Upper lobe of right lung (tissue), 1 donor: ENCODE measurements at regions not wholly inside any gene's neighbourhood (a gene's known extent, or its start where the extent isn't known, plus 50 kb on each side); places are given as distances from the start of the nearest gene placed in this dataset.
A peak's percentile ranks its signal among the peaks of the same experiment; 100 is the strongest.

Source experiments
- ATAC-seq: fragments of 200-7000 bp; cut with Tn5 transposase; one replicate; pipeline ENCODE4 v1.9.1; 2020; ENCODE audit warnings: mild to moderate bottlenecking, moderate library complexity
- DNase-seq: peaks from one replicate; pipeline ENCODE4 v3.0.0-alpha.2; 2020
- H3K27ac ChIP-seq: fragments of 200-600 bp; one replicate; pipeline ENCODE4 v1.8.0; 2022
- H3K27me3 ChIP-seq: fragments of 200-600 bp; one replicate; pipeline ENCODE4 v1.8.0; 2022; ENCODE audit warnings: mild to moderate bottlenecking
- H3K36me3 ChIP-seq: fragments of 200-600 bp; one replicate; pipeline ENCODE4 v1.8.0; 2022
- H3K4me1 ChIP-seq: fragments of 200-600 bp; one replicate; pipeline ENCODE4 v1.8.0; 2022
- H3K4me3 ChIP-seq: fragments of 200-600 bp; one replicate; pipeline ENCODE4 v1.8.0; 2022; ENCODE audit warnings: mild to moderate bottlenecking
- H3K9me3 ChIP-seq: fragments of 200-600 bp; one replicate; pipeline ENCODE4 v1.8.0; 2022
- intact Hi-C: fragments of 100-400 bp; cut with DNase I; formaldehyde crosslinking; loops from one replicate; pipeline ENCODE4 v1.11.0; 2022
- TF ChIP-seq, protein P1 (sequence below): fragments of 200-600 bp; IDR thresholded peaks from one replicate; pipeline ENCODE4 v1.8.0; 2022; ENCODE audit warnings: antibody characterized with exemption
- donor health status: DM: no; HTN: yes; CAD: no; lungs with severe emphysema.

DNA sequence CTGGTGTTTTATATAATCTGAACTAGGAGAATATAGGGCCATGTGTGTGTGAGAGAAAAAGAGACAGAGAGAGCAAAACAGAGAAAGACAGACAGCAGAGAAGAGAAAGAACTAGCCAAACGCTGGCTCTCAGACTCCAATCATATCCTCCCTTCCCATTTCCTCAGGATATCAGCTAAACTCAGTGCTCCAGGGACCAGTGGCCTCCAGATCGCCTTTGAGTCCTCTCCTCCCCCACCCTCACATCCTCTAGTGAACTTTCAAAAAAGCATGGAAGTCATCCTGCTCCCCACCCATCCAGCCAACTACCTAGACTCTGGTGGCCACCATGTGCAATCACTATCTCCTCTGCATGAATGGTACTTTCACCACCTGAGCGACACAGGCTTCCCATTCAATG is 386.1 kb upstream of the NPVF start:
- intact Hi-C loops: no loop called here
- TF ChIP-seq, protein P1, sequence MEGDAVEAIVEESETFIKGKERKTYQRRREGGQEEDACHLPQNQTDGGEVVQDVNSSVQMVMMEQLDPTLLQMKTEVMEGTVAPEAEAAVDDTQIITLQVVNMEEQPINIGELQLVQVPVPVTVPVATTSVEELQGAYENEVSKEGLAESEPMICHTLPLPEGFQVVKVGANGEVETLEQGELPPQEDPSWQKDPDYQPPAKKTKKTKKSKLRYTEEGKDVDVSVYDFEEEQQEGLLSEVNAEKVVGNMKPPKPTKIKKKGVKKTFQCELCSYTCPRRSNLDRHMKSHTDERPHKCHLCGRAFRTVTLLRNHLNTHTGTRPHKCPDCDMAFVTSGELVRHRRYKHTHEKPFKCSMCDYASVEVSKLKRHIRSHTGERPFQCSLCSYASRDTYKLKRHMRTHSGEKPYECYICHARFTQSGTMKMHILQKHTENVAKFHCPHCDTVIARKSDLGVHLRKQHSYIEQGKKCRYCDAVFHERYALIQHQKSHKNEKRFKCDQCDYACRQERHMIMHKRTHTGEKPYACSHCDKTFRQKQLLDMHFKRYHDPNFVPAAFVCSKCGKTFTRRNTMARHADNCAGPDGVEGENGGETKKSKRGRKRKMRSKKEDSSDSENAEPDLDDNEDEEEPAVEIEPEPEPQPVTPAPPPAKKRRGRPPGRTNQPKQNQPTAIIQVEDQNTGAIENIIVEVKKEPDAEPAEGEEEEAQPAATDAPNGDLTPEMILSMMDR: no peak
- Histone ChIP-seq H3K36me3 (no peaks in the 10 kb centered on the region), H3K27me3 (no peaks in the 10 kb centered on the region), H3K9me3 (no peaks in the 10 kb centered on the region), H3K27ac (no peak overlapping the region), H3K4me1 (no peaks in the 10 kb centered on the region), H3K4me3 (no peak overlapping the region)
- ATAC-seq: no peak
- DNase-seq: no peak

DNA sequence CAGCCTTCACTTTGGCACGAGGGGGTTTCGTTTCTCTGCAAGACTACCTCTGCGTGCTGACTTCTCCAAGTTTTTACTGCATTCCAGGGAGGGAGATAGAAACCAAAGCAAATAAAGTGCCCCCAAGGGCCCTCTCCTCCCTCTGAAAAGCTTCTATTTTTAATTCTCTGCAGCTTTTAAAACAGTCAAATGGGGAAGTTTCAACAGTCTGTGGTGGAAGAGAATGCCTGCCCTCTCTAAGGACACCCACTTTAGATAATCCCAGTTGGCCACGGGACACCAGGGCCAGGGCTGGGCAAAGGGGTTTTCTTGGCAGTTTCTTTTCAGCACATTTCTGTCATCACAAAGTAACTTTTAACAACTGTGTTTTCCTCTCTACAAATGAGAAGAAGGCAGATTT is 386.7 kb upstream of the NPVF start:
- ATAC-seq: no peak
- H3K27ac ChIP-seq: no peak overlapping the region
- H3K36me3 ChIP-seq: no peaks in the 10 kb centered on the region
- H3K4me3 ChIP-seq: no peak overlapping the region
- H3K4me1 ChIP-seq: no peaks in the 10 kb centered on the region
- H3K9me3 ChIP-seq: no peaks in the 10 kb centered on the region
- no peaks in the 10 kb centered on the region for H3K27me3 ChIP-seq
- intact Hi-C loops: no loop called here
- no peak for DNase-seq
- TF ChIP-seq, protein P1: no peak

- peaks cover 3% of the 10 kb centered on the region for H3K4me1 ChIP-seq
- H3K27me3 ChIP-seq: no peaks in the 10 kb centered on the region
- TF ChIP-seq, protein P1: no peak
- ATAC-seq: no peak
- intact Hi-C loops: no loop called here
- no peaks in the 10 kb centered on the region for H3K9me3 ChIP-seq
- H3K36me3 ChIP-seq: no peaks in the 10 kb centered on the region
- no peak overlapping the region for H3K27ac ChIP-seq
- DNase-seq: no peak
- H3K4me3 ChIP-seq: no peak overlapping the region
Observed at GRCh38 chr7:25615593-25615992, 387.3 kb upstream of the NPVF start.

- Histone ChIP-seq H3K9me3 (no peaks in the 10 kb centered on the region), H3K4me3 (no peak overlapping the region), H3K36me3 (no peaks in the 10 kb centered on the region), H3K27ac (no peak overlapping the region), H3K27me3 (no peaks in the 10 kb centered on the region), H3K4me1 (peaks cover 10% of the 10 kb centered on the region)
- TF ChIP-seq, protein P1: no peak
- DNase-seq (no peak), ATAC-seq (no peak)
- intact Hi-C loops: no loop called here
Observed at GRCh38 chr7:25617214-25617613, 388.9 kb upstream of the NPVF start.

- intact Hi-C loops: no loop called here
- TF ChIP-seq, protein P1: no peak
- H3K36me3 ChIP-seq: no peaks in the 10 kb centered on the region
- ATAC-seq (no peak), DNase-seq (no peak)
- no peaks in the 10 kb centered on the region for H3K27me3 ChIP-seq
- no peaks in the 10 kb centered on the region for H3K9me3 ChIP-seq
- no peak overlapping the region for H3K4me3 ChIP-seq
- H3K27ac ChIP-seq: no peak overlapping the region
- H3K4me1 ChIP-seq: peaks cover 10% of the 10 kb centered on the region
Observed at GRCh38 chr7:25617673-25618072, 389.4 kb upstream of the NPVF start.

DNA sequence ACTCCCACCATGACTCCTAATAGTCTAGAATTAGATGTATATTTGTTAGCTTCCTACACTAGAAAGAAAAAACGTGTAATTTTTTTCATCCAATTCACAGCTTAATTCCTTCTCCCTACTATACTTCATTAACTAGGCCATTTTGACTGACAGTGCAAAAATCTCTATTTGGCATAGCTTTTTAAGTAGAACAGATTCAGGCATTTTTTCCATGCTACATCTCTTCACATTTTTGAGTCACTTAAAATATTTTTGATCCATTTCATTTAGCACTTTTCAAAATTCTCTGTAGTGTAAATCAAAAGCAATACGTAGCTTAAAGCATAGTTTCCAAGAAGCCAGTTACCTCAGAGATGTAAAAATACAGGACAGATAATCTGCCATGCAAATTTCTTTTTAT is 391.1 kb upstream of the NPVF start:
- DNase-seq (no peak), ATAC-seq (no peak)
- Histone ChIP-seq H3K9me3 (no peaks in the 10 kb centered on the region), H3K27me3 (no peaks in the 10 kb centered on the region), H3K36me3 (no peaks in the 10 kb centered on the region), H3K27ac (peak overlapping the region; percentile 64), H3K4me3 (no peak overlapping the region), H3K4me1 (peaks cover 10% of the 10 kb centered on the region)
- intact Hi-C loops: no loop called here
- TF ChIP-seq, protein P1: no peak
